HepG2 (cell line): ENCODE measurements at regions not wholly inside any gene's neighbourhood (a gene's known extent, or its start where the extent isn't known, plus 50 kb on each side); places are given as distances from the start of the nearest gene placed in this dataset.

Experiments used
- ARNT ChIP-seq: fragments of 450-650 bp; IDR thresholded peaks from 2 replicates; pipeline ENCODE4 v1.6.1; 2017
- DNMT1 ChIP-seq: sonication (generic); formaldehyde crosslinking; IDR thresholded peaks from 2 replicates; pipeline ENCODE4 v1.5.1; 2020; ENCODE audit warnings: mild to moderate bottlenecking, missing genetic modification reagents
- ESRRA ChIP-seq: sonication (generic); formaldehyde crosslinking; IDR thresholded peaks from 2 replicates; pipeline ENCODE4 v1.5.1; 2020; ENCODE audit warnings: mild to moderate bottlenecking, low read depth, missing genetic modification reagents
- FIP1L1 ChIP-seq: fragments of 200-400 bp; formaldehyde crosslinking; IDR thresholded peaks from 2 replicates; pipeline ENCODE4 v1.6.1; 2018; ENCODE audit warnings: low read depth, mild to moderate bottlenecking, low read length, moderate library complexity, borderline replicate concordance; ENCODE audit not compliant: insufficient read depth
- HOXA5 ChIP-seq: sonication (generic); formaldehyde crosslinking; IDR thresholded peaks from 2 replicates; pipeline ENCODE4 v1.4.0; 2020; ENCODE audit warnings: missing genetic modification reagents
- ONECUT2 ChIP-seq: sonication (generic); formaldehyde crosslinking; IDR thresholded peaks from 2 replicates; pipeline ENCODE4 v1.4.0; 2020; ENCODE audit warnings: missing genetic modification reagents
- PHF8 ChIP-seq: sonication (generic); formaldehyde crosslinking; IDR thresholded peaks from 2 replicates; pipeline ENCODE4 v1.5.0; 2020; ENCODE audit warnings: missing genetic modification reagents
- RAD21 ChIP-seq: fragments of 450-650 bp; formaldehyde crosslinking; IDR thresholded peaks from 2 replicates; pipeline ENCODE4 v1.5.0; 2020; ENCODE audit warnings: mild to moderate bottlenecking
- RAD51 ChIP-seq: fragments of 450-650 bp; IDR thresholded peaks from 2 replicates; pipeline ENCODE4 v1.6.1; 2016; ENCODE audit warnings: borderline replicate concordance
- RNF2 ChIP-seq: fragments of 450-650 bp; conservative IDR thresholded peaks from 2 replicates; pipeline ENCODE4 v1.6.1; 2016; ENCODE audit warnings: low read depth
- SETDB1 ChIP-seq: sonication (generic); formaldehyde crosslinking; IDR thresholded peaks from 2 replicates; pipeline ENCODE4 v1.5.1; 2020; ENCODE audit warnings: missing genetic modification reagents, mild to moderate bottlenecking, borderline replicate concordance
- SMAD3 ChIP-seq: sonication (generic); formaldehyde crosslinking; IDR thresholded peaks from 2 replicates; pipeline ENCODE4 v1.4.0; 2020; ENCODE audit warnings: missing genetic modification reagents
- TRIM22 ChIP-seq: fragments of 450-650 bp; IDR thresholded peaks from 2 replicates; pipeline ENCODE4 v1.6.1; 2017
- TRIM24 ChIP-seq: sonication (generic); formaldehyde crosslinking; IDR thresholded peaks from 2 replicates; pipeline ENCODE4 v1.8.0; 2022; ENCODE audit warnings: mild to moderate bottlenecking, missing genetic modification reagents
- XRCC5 ChIP-seq: fragments of 200-400 bp; formaldehyde crosslinking; optimal IDR thresholded peaks from 2 replicates; pipeline ENCODE3; 2017; ENCODE audit warnings: mild to moderate bottlenecking, low read length
- ZBTB21 ChIP-seq: sonication (generic); formaldehyde crosslinking; IDR thresholded peaks from 2 replicates; pipeline ENCODE4 v1.4.0; 2020; ENCODE audit warnings: missing genetic modification reagents
- ZMAT5 ChIP-seq: sonication (generic); formaldehyde crosslinking; IDR thresholded peaks from 2 replicates; pipeline ENCODE4 v1.5.0; 2020; ENCODE audit warnings: mild to moderate bottlenecking, low read depth, missing genetic modification reagents, borderline replicate concordance
- ZNF101 ChIP-seq: sonication (generic); formaldehyde crosslinking; IDR thresholded peaks from 2 replicates; pipeline ENCODE4 v1.4.0; 2020; ENCODE audit warnings: mild to moderate bottlenecking, low read depth, missing genetic modification reagents, borderline replicate concordance
- ZNF24 ChIP-seq: fragments of 450-650 bp; IDR thresholded peaks from 2 replicates; pipeline ENCODE4 v1.6.1; 2017; ENCODE audit warnings: antibody characterized with exemption, mild to moderate bottlenecking
- ZNF274 ChIP-seq: sonication (generic); formaldehyde crosslinking; IDR thresholded peaks from 2 replicates; pipeline ENCODE4 v1.5.1; 2020; ENCODE audit warnings: mild to moderate bottlenecking, missing genetic modification reagents
- ZNF329 ChIP-seq: sonication (generic); formaldehyde crosslinking; IDR thresholded peaks from 2 replicates; pipeline ENCODE4 v1.9.0; 2021; ENCODE audit warnings: low read depth, mild to moderate bottlenecking, missing genetic modification reagents
- ZNF563 ChIP-seq: sonication (generic); formaldehyde crosslinking; IDR thresholded peaks from 2 replicates; pipeline ENCODE4 v1.8.0; 2022; ENCODE audit warnings: mild to moderate bottlenecking, moderate library complexity, missing genetic modification reagents
- ZNF615 ChIP-seq: sonication (generic); formaldehyde crosslinking; IDR thresholded peaks from 2 replicates; pipeline ENCODE4 v1.5.0; 2020; ENCODE audit warnings: mild to moderate bottlenecking, missing genetic modification reagents, borderline replicate concordance
- ZNF652 ChIP-seq: IDR thresholded peaks from 2 replicates; pipeline ENCODE4 v1.6.1; 2016; ENCODE audit warnings: low read depth, borderline replicate concordance
- ZNF770 ChIP-seq: sonication (generic); formaldehyde crosslinking; IDR thresholded peaks from 2 replicates; pipeline ENCODE4 v1.5.0; 2020; ENCODE audit warnings: mild to moderate bottlenecking, missing genetic modification reagents
- ZNF839 ChIP-seq: sonication (generic); formaldehyde crosslinking; IDR thresholded peaks from 2 replicates; pipeline ENCODE4 v1.4.0; 2020; ENCODE audit warnings: missing genetic modification reagents, mild to moderate bottlenecking, borderline replicate concordance
- ZZZ3 ChIP-seq: sonication (generic); formaldehyde crosslinking; IDR thresholded peaks from 2 replicates; pipeline ENCODE4 v1.4.0; 2020; ENCODE audit warnings: missing genetic modification reagents, mild to moderate bottlenecking, borderline replicate concordance
- TF ChIP-seq, protein P1 (sequence below): IDR thresholded peaks from 2 replicates; pipeline ENCODE4 v1.6.1; 2016

GRCh38 chr7:115678086-115678982, 352.2 kb downstream of the TFEC start (continued):
- TF ChIP-seq, protein P1, sequence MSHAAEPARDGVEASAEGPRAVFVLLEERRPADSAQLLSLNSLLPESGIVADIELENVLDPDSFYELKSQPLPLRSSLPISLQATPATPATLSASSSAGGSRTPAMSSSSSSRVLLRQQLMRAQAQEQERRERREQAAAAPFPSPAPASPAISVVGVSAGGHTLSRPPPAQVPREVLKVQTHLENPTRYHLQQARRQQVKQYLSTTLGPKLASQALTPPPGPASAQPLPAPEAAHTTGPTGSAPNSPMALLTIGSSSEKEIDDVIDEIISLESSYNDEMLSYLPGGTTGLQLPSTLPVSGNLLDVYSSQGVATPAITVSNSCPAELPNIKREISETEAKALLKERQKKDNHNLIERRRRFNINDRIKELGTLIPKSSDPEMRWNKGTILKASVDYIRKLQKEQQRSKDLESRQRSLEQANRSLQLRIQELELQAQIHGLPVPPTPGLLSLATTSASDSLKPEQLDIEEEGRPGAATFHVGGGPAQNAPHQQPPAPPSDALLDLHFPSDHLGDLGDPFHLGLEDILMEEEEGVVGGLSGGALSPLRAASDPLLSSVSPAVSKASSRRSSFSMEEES (CRISPR knock-in tag) = peak; percentile 58; the same call in 1 of the 2 replicates
- TF ChIP-seq ZNF101 (CRISPR knock-in tag) (no peak), ZNF652 (CRISPR knock-in tag) (no peak), TRIM24 (CRISPR knock-in tag) (no peak), ZMAT5 (CRISPR knock-in tag) (no peak), ZBTB21 (CRISPR knock-in tag) (no peak), ZNF615 (CRISPR knock-in tag) (no peak), RAD21 (CRISPR knock-in tag) (no peak), RNF2 (no peak), FIP1L1 (no peak), RAD51 (no peak), TRIM22 (no peak), ARNT (peak; percentile 95; the same call in 1 of the 2 replicates), ZZZ3 (CRISPR knock-in tag) (no peak), DNMT1 (CRISPR knock-in tag) (no peak), ZNF839 (CRISPR knock-in tag) (no peak), ZNF563 (no peak), ZNF329 (CRISPR knock-in tag) (no peak), SMAD3 (peak; percentile 54; the same call in 1 of the 2 replicates), ZNF770 (CRISPR knock-in tag) (no peak), SETDB1 (CRISPR knock-in tag) (no peak), ESRRA (CRISPR knock-in tag) (no peak), ZNF24 (no peak), HOXA5 (0 out of 2 replicates have a peak, but pooled peaks have one; percentile 59), ONECUT2 (CRISPR knock-in tag) (no peak), PHF8 (CRISPR knock-in tag) (no peak), ZNF274 (CRISPR knock-in tag) (no peak), XRCC5 (no peak)
